ENCODE measurements at regions not wholly inside any gene's neighbourhood (a gene's known extent, or its start where the extent isn't known, plus 50 kb on each side); places are given as distances from the start of the nearest gene placed in this dataset.

GRCh38 chr11:81967242-81967641 lies 766.4 kb downstream of the FAM181B start:
- no peak for TF ChIP-seq FOSL1 (IDR thresholded peaks at IDR 0.05; ENCODE audit: insufficient read depth, low read depth, low read length)
- no peak for TF ChIP-seq SIRT6 (IDR thresholded peaks at IDR 0.05; ENCODE audit: low read length)
- no peak for TF ChIP-seq SAP30 (IDR thresholded peaks at IDR 0.05; ENCODE audit: insufficient read depth, insufficient replicate concordance, low read length)
- TF ChIP-seq SP1 (IDR thresholded peaks at IDR 0.05; ENCODE audit: low read depth, low read length) = no peak
- no peak for TF ChIP-seq CTCF (IDR thresholded peaks at IDR 0.05; ENCODE audit: control extremely low read depth in 1 of 3, insufficient read depth in 1 of 3, low read depth in 1 of 3, low read length in 3 of 3)
- TF ChIP-seq JUN (IDR thresholded peaks at IDR 0.05; ENCODE audit: low read depth, low read length) = no peak

All from H1 (cell line).